ENCODE measurements at regions not wholly inside any gene's neighbourhood (a gene's known extent, or its start where the extent isn't known, plus 50 kb on each side); places are given as distances from the start of the nearest gene placed in this dataset.

DNA sequence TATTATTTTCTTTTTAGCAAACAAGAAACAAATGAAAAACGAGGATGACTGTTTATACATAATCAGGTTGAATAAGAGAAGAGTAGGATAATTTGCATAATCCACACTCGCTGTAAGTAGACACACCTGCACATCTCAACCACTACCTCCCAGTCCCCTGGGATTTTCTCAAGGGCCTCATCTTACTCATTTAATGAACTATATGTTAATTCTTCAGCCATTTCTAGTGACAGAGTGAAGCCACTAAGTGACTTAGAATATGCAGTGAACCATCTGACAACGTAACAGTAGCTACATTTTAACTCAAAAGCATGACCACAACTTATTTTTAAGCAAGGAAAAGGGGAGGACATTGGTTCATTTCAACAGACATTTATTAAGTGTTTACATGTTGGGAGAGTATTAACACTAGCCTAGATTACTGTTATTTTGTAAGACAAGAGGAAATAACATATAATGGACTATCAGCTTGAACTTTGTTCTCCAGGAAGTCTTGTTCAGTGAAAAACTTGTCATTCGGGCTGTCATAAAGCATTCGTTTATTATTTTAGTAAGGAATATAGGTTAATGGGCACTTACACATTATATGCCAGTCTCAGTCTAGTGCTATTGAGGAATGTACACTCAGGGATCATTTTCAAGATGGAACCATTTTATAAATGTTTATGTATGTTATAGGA, 173.0 kb upstream of the ROBO2 start:
- H3K4me2 ChIP-seq: no peak overlapping the region
- TF ChIP-seq EZH2phosphoT487 (IDR thresholded peaks at IDR 0.05; ENCODE audit: borderline replicate concordance, low read depth): no peak
- TF ChIP-seq CHD2 (IDR thresholded peaks at IDR 0.05; ENCODE audit: low read length, partially characterized antibody): no peak
- TF ChIP-seq, protein P1, sequence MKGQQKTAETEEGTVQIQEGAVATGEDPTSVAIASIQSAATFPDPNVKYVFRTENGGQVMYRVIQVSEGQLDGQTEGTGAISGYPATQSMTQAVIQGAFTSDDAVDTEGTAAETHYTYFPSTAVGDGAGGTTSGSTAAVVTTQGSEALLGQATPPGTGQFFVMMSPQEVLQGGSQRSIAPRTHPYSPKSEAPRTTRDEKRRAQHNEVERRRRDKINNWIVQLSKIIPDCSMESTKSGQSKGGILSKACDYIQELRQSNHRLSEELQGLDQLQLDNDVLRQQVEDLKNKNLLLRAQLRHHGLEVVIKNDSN (IDR thresholded peaks at IDR 0.05; ENCODE audit: borderline replicate concordance, low read depth): no peak
- TF ChIP-seq GABPA (IDR thresholded peaks at IDR 0.05; ENCODE audit: low read depth): no peak
- H3K36me3 ChIP-seq (replicated peaks in 1 of 2; ENCODE audit: control insufficient read depth in 1 of 2, insufficient read depth in 2 of 2, low read length in 1 of 2): no peaks in the 10 kb centered on the region
- H3K27me3 ChIP-seq (ENCODE audit: insufficient read depth): no peaks in the 10 kb centered on the region
- no peaks in the 10 kb centered on the region for H3K4me1 ChIP-seq (ENCODE audit: control insufficient read depth in 1 of 2, insufficient read depth in 2 of 2, low read depth in 1 of 2, low read length in 1 of 2)
- ChIA-PET CTCF (interaction anchor here (1.1 kb wide), 1 partner anchor 20 kb away, joined by 3 read pairs; no protein-coding TSS in a partner anchor), POLR2A (no interaction called here)
- WGBS (ENCODE audit: low lambda C conversion rate): 29% methylated on average over 5 of the region's 5 CpGs
- no peak overlapping the region for H2AFZ ChIP-seq (ENCODE audit: low read depth)
- no peak overlapping the region for H3K27ac ChIP-seq (ENCODE audit: low read depth in 2 of 2, low read length in 1 of 2)
- no peak overlapping the region for H3K9ac ChIP-seq
- no peak overlapping the region for H3K4me3 ChIP-seq (ENCODE audit: low read depth in 2 of 2, low read length in 1 of 2)
- no peaks in the 10 kb centered on the region for H3K9me2 ChIP-seq
- H3F3A ChIP-seq (replicated peaks; ENCODE audit: insufficient read depth): no peaks in the 10 kb centered on the region
- no peaks in the 10 kb centered on the region for H3K79me2 ChIP-seq (ENCODE audit: insufficient read depth)
- no peak for DNase-seq
- H3K9me3 ChIP-seq: no peaks in the 10 kb centered on the region
- no peaks in the 10 kb centered on the region for H4K20me1 ChIP-seq (ENCODE audit: insufficient read depth)

DNA sequence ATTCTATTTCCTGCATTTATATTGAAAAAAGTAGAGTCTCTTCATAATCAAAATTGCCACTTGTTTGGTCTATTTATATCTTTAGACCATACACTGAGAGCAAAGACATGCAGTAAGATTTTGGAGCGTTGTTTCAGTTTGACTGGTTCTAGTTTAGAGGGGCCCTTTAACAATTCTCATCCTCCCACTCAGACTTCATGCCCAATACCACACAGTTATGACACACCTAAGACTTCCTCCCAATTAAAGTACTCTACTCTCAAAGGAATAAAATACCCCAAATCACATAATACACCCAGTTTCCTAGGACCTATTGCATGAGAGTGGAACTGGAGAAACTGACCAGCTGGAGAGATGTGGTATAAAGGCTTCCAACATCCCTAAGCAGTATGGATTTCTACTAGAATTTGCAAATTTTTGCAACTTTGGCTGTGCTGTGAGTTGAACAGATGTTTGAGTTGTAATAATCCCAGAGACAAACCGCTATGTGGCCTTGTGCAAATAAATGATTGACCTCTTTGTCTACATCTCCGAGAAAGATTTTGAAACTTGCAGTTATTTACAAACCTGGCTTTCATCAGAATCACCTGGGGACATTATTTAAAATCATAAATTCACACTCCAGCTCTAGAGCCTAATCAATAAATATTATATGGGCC, 170.0 kb upstream of the ROBO2 start:
- Histone ChIP-seq H3K9me2 (no peaks in the 10 kb centered on the region), H3K36me3 (replicated peaks in 1 of 2; ENCODE audit: control insufficient read depth in 1 of 2, insufficient read depth in 2 of 2, low read length in 1 of 2) (no peaks in the 10 kb centered on the region), H4K20me1 (ENCODE audit: insufficient read depth) (no peaks in the 10 kb centered on the region), H3K79me2 (ENCODE audit: insufficient read depth) (no peaks in the 10 kb centered on the region), H3K9ac (no peak overlapping the region), H3K27ac (ENCODE audit: low read depth in 2 of 2, low read length in 1 of 2) (no peak overlapping the region), H3K9me3 (no peaks in the 10 kb centered on the region), H3K4me1 (ENCODE audit: control insufficient read depth in 1 of 2, insufficient read depth in 2 of 2, low read depth in 1 of 2, low read length in 1 of 2) (no peaks in the 10 kb centered on the region), H2AFZ (ENCODE audit: low read depth) (no peak overlapping the region), H3F3A (replicated peaks; ENCODE audit: insufficient read depth) (no peaks in the 10 kb centered on the region), H3K4me3 (ENCODE audit: low read depth in 2 of 2, low read length in 1 of 2) (no peak overlapping the region), H3K27me3 (ENCODE audit: insufficient read depth) (no peaks in the 10 kb centered on the region), H3K4me2 (no peak overlapping the region)
- ChIA-PET POLR2A (no interaction called here), CTCF (no interaction called here)
- 49% methylated on average over 3 of the region's 3 CpGs for WGBS (ENCODE audit: low lambda C conversion rate)
- no peak for TF ChIP-seq TEAD4 (IDR thresholded peaks at IDR 0.05; ENCODE audit: borderline replicate concordance, insufficient read depth)
- DNase-seq: no peak

- no peak overlapping the region for H3K4me2 ChIP-seq
- no peaks in the 10 kb centered on the region for H3K9me2 ChIP-seq
- ChIA-PET POLR2A (no interaction called here), CTCF (no interaction called here)
- 52% methylated on average over 1 of the region's 1 CpG for WGBS (ENCODE audit: low lambda C conversion rate)
- H4K20me1 ChIP-seq (ENCODE audit: insufficient read depth): no peaks in the 10 kb centered on the region
- no peaks in the 10 kb centered on the region for H3K36me3 ChIP-seq (replicated peaks in 1 of 2; ENCODE audit: control insufficient read depth in 1 of 2, insufficient read depth in 2 of 2, low read length in 1 of 2)
- H3K9me3 ChIP-seq: no peaks in the 10 kb centered on the region
- no peak overlapping the region for H3K27ac ChIP-seq (ENCODE audit: low read depth in 2 of 2, low read length in 1 of 2)
- TF ChIP-seq FOSL2 (IDR thresholded peaks at IDR 0.05; ENCODE audit: borderline replicate concordance, low read depth): no peak
- no peak for TF ChIP-seq RCOR1 (IDR thresholded peaks at IDR 0.05; ENCODE audit: low read length)
- no peak for TF ChIP-seq SMC3 (IDR thresholded peaks at IDR 0.05; ENCODE audit: low read depth, low read length)
- TF ChIP-seq FOXM1 (IDR thresholded peaks at IDR 0.05; ENCODE audit: low read depth): no peak
- no peak for TF ChIP-seq EP300 (IDR thresholded peaks at IDR 0.05; ENCODE audit: borderline replicate concordance in 1 of 2, low read depth in 1 of 2, low read length in 1 of 2)
- no peak for TF ChIP-seq MEF2A (IDR thresholded peaks at IDR 0.05; ENCODE audit: borderline replicate concordance, low read depth)
- TF ChIP-seq, protein P2, sequence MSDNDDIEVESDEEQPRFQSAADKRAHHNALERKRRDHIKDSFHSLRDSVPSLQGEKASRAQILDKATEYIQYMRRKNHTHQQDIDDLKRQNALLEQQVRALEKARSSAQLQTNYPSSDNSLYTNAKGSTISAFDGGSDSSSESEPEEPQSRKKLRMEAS (IDR thresholded peaks at IDR 0.05; ENCODE audit: low read depth): no peak
- TF ChIP-seq, protein P3, sequence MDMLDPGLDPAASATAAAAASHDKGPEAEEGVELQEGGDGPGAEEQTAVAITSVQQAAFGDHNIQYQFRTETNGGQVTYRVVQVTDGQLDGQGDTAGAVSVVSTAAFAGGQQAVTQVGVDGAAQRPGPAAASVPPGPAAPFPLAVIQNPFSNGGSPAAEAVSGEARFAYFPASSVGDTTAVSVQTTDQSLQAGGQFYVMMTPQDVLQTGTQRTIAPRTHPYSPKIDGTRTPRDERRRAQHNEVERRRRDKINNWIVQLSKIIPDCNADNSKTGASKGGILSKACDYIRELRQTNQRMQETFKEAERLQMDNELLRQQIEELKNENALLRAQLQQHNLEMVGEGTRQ (IDR thresholded peaks at IDR 0.05; ENCODE audit: borderline replicate concordance, low read depth, low read length): no peak
- TF ChIP-seq RAD21 (IDR thresholded peaks at IDR 0.05; ENCODE audit: low read length): no peak
- H2AFZ ChIP-seq (ENCODE audit: low read depth): no peak overlapping the region
- H3K27me3 ChIP-seq (ENCODE audit: insufficient read depth): no peaks in the 10 kb centered on the region
- H3K4me3 ChIP-seq (ENCODE audit: low read depth in 2 of 2, low read length in 1 of 2): no peak overlapping the region
- H3F3A ChIP-seq (replicated peaks; ENCODE audit: insufficient read depth): no peaks in the 10 kb centered on the region
- H3K79me2 ChIP-seq (ENCODE audit: insufficient read depth): no peaks in the 10 kb centered on the region
- H3K9ac ChIP-seq: no peak overlapping the region
- no peaks in the 10 kb centered on the region for H3K4me1 ChIP-seq (ENCODE audit: control insufficient read depth in 1 of 2, insufficient read depth in 2 of 2, low read depth in 1 of 2, low read length in 1 of 2)
- peak; percentile 31 for DNase-seq
These were observed 168.2 kb upstream of the ROBO2 start for GRCh38 chr3:76871655-76872054.
